Natural killer cell (primary cell): ENCODE measurements at regions not wholly inside any gene's neighbourhood (a gene's known extent, or its start where the extent isn't known, plus 50 kb on each side); places are given as distances from the start of the nearest gene placed in this dataset.
"Not testable (repeated sequence)": the region's sequence is repeated elsewhere in the genome, so short reads cannot be mapped to it uniquely, and the experiment has no call there.

Source experiments
- ATAC-seq, 3 donors: fragments of 150-1000 bp in 2 of 3; fragments of 200-7000 bp in 1 of 3; cut with Tn5 transposase; 1 replicate in 1 of 3; 2 replicates in 2 of 3; pipeline ENCODE4 v1.10.0; 2021; ENCODE audit warnings: mild to moderate bottlenecking in 2 of 3, moderate library complexity in 2 of 3
- DNase-seq, 2 donors: peaks; one replicate each; pipeline versions ENCODE4 v3.0.0 to v3.0.0-alpha.2; 2013 to 2021; ENCODE audit warnings: mixed read lengths in 1 of 2
- H3K27ac ChIP-seq: one replicate; pipeline ENCODE4 v1.5.1; 2013; ENCODE audit warnings: mild to moderate bottlenecking, low read length
- H3K27me3 ChIP-seq: one replicate; pipeline ENCODE4 v1.6.1; 2013; ENCODE audit warnings: low read length; ENCODE audit not compliant: control insufficient read depth, insufficient read depth
- H3K36me3 ChIP-seq: one replicate; pipeline ENCODE4 v1.6.1; 2013; ENCODE audit warnings: low read length; ENCODE audit not compliant: control insufficient read depth, insufficient read depth
- H3K4me1 ChIP-seq: one replicate; pipeline ENCODE4 v1.6.1; 2013; ENCODE audit warnings: low read length; ENCODE audit not compliant: control insufficient read depth, insufficient read depth
- H3K4me3 ChIP-seq: one replicate; pipeline ENCODE4 v1.5.1; 2013; ENCODE audit warnings: low read length
- H3K9me3 ChIP-seq: one replicate; pipeline ENCODE4 v1.6.1; 2013; ENCODE audit warnings: low read length; ENCODE audit not compliant: control insufficient read depth, insufficient read depth
- H3K27ac Mint-ChIP-seq, 2 donors: one replicate each; pipeline ENCODE4 v1.8.0; 2022; ENCODE audit warnings: mild to moderate bottlenecking in 2 of 2, mixed read lengths in 2 of 2, moderate library complexity in 1 of 2
- H3K27me3 Mint-ChIP-seq, 2 donors: one replicate each; pipeline ENCODE4 v1.8.0; 2022; ENCODE audit warnings: low read depth in 2 of 2, mixed read lengths in 2 of 2
- H3K36me3 Mint-ChIP-seq: one replicate; pipeline ENCODE4 v1.8.0; 2022; ENCODE audit warnings: mixed read lengths
- H3K4me1 Mint-ChIP-seq, 2 donors: one replicate each; pipeline ENCODE4 v1.8.0; 2022; ENCODE audit warnings: mixed read lengths in 2 of 2
- H3K4me3 Mint-ChIP-seq: one replicate; pipeline ENCODE4 v1.8.0; 2022; ENCODE audit warnings: mild to moderate bottlenecking, moderate library complexity, mixed read lengths
- H3K9me3 Mint-ChIP-seq, 2 donors: one replicate each; pipeline ENCODE4 v1.8.0; 2022; ENCODE audit warnings: mixed read lengths in 2 of 2
- CTCF ChIP-seq: fragments of 200-600 bp; IDR thresholded peaks from one replicate; pipeline ENCODE4 v1.8.0; 2022; ENCODE audit warnings: antibody characterized with exemption
- WGBS: methylation state at CpG from one replicate; pipeline ENCODE4 v1.1.7; 2013; ENCODE audit warnings: missing lambda C conversion rate; ENCODE audit not compliant: insufficient coverage; 5-methylcytosine and 5-hydroxymethylcytosine counted together
- intact Hi-C: fragments of 100-400 bp; cut with micrococcal nuclease; formaldehyde crosslinking; loops from one replicate; pipeline ENCODE4 v1.14.2; 2022

DNA sequence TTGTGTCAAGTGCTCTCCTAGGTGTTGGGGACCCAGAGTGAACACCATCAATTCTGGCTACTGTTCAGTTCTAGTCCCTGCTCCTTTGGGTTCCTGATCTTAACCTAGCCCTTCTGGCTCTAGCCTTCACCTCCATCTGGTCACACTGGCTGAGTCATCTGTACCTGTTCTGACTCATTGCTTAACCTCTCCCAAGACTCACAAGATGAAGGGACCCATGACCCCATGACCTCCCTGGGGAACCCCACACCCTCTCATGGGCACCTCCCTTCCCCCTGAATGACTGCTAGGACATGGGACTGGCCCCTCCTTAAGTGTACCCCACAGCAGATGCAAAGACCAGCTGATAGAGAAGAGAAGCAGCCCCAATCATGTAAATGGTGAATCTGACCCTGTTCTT, 345.8 kb upstream of the CDH5 start:
- H3K36me3 ChIP-seq: no peaks in the 10 kb centered on the region
- no peaks in the 10 kb centered on the region for H3K4me1 ChIP-seq
- peaks cover 0 to 5% of the 10 kb centered on the region in 2 donors for H3K9me3 Mint-ChIP-seq
- H3K27me3 Mint-ChIP-seq: peaks cover 3 to 20% of the 10 kb centered on the region in 2 donors
- no peak for DNase-seq
- H3K27ac ChIP-seq: no peak overlapping the region
- no peak overlapping the region for H3K27ac Mint-ChIP-seq
- H3K27me3 ChIP-seq: no peaks in the 10 kb centered on the region
- no peak for ATAC-seq
- intact Hi-C loops: no loop called here
- no peak overlapping the region for H3K4me3 Mint-ChIP-seq
- H3K9me3 ChIP-seq: peaks cover 4% of the 10 kb centered on the region
- H3K36me3 Mint-ChIP-seq: no peaks in the 10 kb centered on the region
- TF ChIP-seq CTCF: no peak
- no peaks in the 10 kb centered on the region for H3K4me1 Mint-ChIP-seq
- H3K4me3 ChIP-seq: no peak overlapping the region

DNA sequence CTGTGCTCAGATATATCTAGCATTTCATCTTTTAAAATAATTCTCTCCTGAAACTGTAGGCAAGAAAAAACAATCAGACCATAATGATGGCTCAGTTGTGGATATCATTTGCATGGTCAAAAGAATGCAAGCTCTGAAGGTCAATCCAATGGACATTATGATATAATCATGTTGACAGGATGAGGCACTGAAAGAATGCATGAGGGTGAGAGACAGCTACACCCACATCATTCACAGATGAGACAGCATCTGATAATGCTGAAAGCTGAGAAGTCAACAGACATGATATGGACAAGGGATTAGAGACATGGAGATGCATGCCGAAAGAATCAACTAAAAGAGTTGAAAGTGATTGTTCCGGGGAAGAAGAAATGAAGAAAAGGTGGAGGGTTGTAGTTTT, 346.4 kb upstream of the CDH5 start:
- DNase-seq (no peak), ATAC-seq (no peak)
- Histone ChIP-seq H3K4me3 (no peak overlapping the region), H3K27me3 (no peaks in the 10 kb centered on the region), H3K27ac (no peak overlapping the region), H3K36me3 (no peaks in the 10 kb centered on the region), H3K4me1 (no peaks in the 10 kb centered on the region), H3K9me3 (peaks cover 4% of the 10 kb centered on the region)
- 97% methylated on average over 2 of the region's 2 CpGs for WGBS
- H3K4me3 Mint-ChIP-seq: no peak overlapping the region
- no peak for TF ChIP-seq CTCF
- peaks cover 3 to 26% of the 10 kb centered on the region in 2 donors for H3K27me3 Mint-ChIP-seq
- H3K27ac Mint-ChIP-seq: no peak overlapping the region
- intact Hi-C loops: no loop called here
- no peaks in the 10 kb centered on the region for H3K36me3 Mint-ChIP-seq
- no peaks in the 10 kb centered on the region for H3K4me1 Mint-ChIP-seq
- peaks cover 0 to 5% of the 10 kb centered on the region in 2 donors for H3K9me3 Mint-ChIP-seq

GRCh38 chr16:66019502-66019901, 347.0 kb upstream of the CDH5 start:
- ATAC-seq, H3K27me3 ChIP-seq, H3K36me3 Mint-ChIP-seq, H3K27ac ChIP-seq, H3K36me3 ChIP-seq, H3K9me3 Mint-ChIP-seq, H3K4me3 Mint-ChIP-seq, H3K4me3 ChIP-seq, H3K4me1 Mint-ChIP-seq, DNase-seq, H3K4me1 ChIP-seq, H3K27ac Mint-ChIP-seq, H3K9me3 ChIP-seq, intact Hi-C loops: not testable (repeated sequence)
- H3K27me3 Mint-ChIP-seq: peaks cover 5 to 31% of the 10 kb centered on the region in 2 donors
- 88% methylated on average over 3 of the region's 3 CpGs for WGBS

DNA sequence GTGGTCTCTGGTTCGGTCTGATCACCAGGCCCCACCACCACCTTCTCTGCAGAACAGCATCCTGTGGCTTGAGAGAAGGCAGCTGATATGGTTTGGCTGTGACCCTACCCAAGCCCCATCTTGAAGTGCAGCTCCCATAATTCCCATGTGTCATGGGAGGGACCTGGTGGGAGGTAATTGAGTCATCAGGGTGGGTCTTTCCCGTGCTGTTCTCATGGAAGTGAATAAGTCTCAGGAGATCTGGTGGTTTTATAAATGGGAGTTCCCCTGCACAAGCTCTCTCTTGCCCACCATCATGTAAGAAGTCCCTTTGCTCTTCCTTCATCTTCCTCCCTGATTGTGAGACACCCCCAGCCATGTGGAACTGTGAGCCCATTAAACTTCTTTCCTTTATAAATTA, 352.3 kb upstream of the CDH5 start:
- Histone ChIP-seq H3K9me3 (no peaks in the 10 kb centered on the region), H3K4me1 (no peaks in the 10 kb centered on the region), H3K27me3 (no peaks in the 10 kb centered on the region), H3K4me3 (no peak overlapping the region), H3K36me3 (no peaks in the 10 kb centered on the region), H3K27ac (no peak overlapping the region)
- H3K9me3 Mint-ChIP-seq: no peaks in the 10 kb centered on the region
- no peak for TF ChIP-seq CTCF
- no peak overlapping the region for H3K4me3 Mint-ChIP-seq
- H3K36me3 Mint-ChIP-seq: no peaks in the 10 kb centered on the region
- no peak for ATAC-seq
- peaks cover 8 to 48% of the 10 kb centered on the region in 2 donors for H3K27me3 Mint-ChIP-seq
- H3K27ac Mint-ChIP-seq: no peak overlapping the region
- H3K4me1 Mint-ChIP-seq: no peaks in the 10 kb centered on the region
- intact Hi-C loops: no loop called here
- DNase-seq: no peak
- WGBS: 82% methylated on average over 2 of the region's 2 CpGs
